ENCODE measurements at regions not wholly inside any gene's neighbourhood (a gene's known extent, or its start where the extent isn't known, plus 50 kb on each side); places are given as distances from the start of the nearest gene placed in this dataset.

DNA sequence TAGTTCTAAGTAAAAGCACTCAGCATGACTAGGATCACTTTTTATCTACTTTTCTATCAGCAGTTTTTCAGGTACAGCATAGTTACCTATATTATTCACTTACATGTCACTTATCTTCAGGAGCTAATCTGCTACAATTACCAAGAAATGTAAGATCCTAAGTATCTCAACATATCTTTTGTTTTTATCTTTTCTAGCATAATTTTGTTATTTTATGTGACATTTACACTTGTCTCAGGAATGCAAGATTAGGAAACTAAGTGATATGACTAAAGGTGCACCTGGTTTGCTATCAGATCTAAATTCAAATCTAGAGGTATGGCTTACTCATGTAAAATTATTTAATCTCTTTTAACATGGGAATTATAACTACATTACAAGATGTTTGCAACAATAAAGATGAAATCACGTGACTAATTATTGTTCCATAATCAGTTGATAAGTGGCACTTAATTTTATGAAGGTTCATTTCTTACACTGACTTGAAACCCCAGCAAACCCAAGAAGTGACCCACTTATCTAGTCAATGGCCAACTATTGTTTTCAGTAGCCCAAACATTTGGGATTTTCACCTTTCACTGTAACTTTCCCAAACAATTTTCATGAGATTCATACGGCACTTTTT is 390.3 kb upstream of the PCDH15 start:
- no peak for TF ChIP-seq POLR2A (IDR thresholded peaks at IDR 0.05)
- TF ChIP-seq, protein P1, sequence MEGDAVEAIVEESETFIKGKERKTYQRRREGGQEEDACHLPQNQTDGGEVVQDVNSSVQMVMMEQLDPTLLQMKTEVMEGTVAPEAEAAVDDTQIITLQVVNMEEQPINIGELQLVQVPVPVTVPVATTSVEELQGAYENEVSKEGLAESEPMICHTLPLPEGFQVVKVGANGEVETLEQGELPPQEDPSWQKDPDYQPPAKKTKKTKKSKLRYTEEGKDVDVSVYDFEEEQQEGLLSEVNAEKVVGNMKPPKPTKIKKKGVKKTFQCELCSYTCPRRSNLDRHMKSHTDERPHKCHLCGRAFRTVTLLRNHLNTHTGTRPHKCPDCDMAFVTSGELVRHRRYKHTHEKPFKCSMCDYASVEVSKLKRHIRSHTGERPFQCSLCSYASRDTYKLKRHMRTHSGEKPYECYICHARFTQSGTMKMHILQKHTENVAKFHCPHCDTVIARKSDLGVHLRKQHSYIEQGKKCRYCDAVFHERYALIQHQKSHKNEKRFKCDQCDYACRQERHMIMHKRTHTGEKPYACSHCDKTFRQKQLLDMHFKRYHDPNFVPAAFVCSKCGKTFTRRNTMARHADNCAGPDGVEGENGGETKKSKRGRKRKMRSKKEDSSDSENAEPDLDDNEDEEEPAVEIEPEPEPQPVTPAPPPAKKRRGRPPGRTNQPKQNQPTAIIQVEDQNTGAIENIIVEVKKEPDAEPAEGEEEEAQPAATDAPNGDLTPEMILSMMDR (IDR thresholded peaks at IDR 0.05): no peak

Data from esophagus squamous epithelium (tissue), 4 donors.